GM19324 (cell line): ENCODE measurements at regions not wholly inside any gene's neighbourhood (a gene's known extent, or its start where the extent isn't known, plus 50 kb on each side); places are given as distances from the start of the nearest gene placed in this dataset.
"Not testable (repeated sequence)": the region's sequence is repeated elsewhere in the genome, so short reads cannot be mapped to it uniquely, and the experiment has no call there.

ENCODE experiments used
- ATAC-seq: cut with Tn5 transposase; IDR thresholded peaks from one replicate; pipeline ENCODE4 v1.9.1; 2021; ENCODE audit warnings: mild to moderate bottlenecking, moderate library complexity; ENCODE audit not compliant: unreplicated experiment, low FRiP score

DNA sequence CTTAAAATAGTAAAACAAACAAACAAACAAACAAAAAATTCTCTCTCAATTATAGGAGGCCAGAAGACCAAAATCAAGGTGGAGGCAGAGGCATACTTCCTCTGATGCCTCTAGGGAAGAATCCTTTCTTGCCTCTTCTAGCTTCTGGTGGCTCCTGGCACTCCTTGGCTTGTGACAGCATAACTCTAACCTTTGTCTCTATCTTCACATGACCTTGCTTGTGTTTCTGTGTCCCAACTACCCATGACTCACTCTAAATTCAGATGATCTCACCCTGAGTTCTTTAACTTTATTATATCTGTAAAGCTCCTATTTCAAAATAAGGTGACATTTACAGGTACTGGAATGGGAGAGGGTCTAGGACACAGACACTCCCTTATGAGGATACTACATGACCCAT lies 88.3 kb upstream of the ANTXRL start:
- ATAC-seq: no peak

DNA sequence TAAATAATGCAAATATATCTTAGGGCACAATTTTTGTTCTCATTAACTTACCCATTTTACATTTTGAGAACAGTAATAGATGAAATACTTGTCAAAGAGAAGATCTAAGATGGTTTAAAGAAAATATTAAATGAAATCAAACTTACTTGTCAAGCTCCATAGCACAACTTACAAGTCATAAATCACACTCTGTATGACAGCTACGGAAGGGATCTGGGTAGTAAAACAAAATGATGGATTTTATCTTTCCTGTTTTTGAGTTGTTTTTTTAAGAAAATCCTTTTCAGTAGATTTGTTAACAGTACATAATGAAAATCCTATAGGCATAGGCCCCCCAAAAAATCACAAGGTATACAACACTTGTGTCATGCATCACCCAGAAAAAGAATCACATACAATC lies 84.4 kb upstream of the ANTXRL start:
- not testable (repeated sequence) for ATAC-seq

DNA sequence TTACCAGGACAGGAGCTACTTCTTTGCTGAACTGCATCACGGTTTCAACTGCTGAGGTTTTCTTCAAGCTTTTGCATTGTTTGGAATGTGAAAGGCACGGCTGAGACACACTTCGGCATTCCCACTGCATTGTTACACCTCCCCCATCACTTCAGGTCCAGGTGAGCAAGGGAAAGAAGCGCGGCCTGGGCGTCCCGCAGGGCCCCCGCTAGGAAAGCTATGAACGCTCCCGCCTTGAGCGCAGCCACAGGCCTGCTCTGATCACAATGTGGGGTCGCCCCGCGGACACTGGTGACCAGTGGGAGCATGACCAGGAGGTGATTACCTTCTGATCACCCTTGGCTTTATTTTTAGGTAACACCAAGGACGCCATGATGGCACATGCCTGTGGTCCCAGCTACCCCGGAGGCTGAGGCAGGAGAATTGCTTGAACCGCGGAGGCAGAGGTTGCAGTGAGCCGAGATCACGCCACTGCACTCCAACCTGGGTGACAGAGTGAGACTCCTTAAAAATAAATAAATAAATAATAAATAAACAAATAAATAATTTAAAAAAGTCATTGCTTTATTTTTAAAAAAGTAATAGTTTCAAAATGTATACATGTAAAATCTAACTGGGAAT lies 82.2 kb upstream of the ANTXRL start:
- ATAC-seq: not testable (repeated sequence)

DNA sequence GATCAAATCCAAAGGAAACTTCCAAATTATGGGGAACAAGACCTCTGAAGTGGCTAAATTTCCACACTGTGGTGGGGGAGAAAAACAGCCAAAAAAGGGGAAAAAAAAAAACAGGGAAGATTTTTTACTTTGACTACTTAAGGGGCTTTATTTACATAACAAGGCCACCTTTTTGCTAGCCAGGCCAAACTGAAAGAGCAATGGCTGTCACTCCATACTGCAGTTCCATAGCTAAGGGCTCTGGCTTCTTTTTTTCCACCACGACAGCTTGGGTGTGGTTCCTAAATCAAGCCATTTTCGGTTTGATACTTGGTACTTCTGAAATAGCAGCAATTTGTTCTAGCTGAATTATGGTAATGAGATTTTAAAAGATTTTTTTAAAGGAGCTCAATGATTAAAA lies 76.4 kb upstream of the ANTXRL start:
- not testable (repeated sequence) for ATAC-seq

DNA sequence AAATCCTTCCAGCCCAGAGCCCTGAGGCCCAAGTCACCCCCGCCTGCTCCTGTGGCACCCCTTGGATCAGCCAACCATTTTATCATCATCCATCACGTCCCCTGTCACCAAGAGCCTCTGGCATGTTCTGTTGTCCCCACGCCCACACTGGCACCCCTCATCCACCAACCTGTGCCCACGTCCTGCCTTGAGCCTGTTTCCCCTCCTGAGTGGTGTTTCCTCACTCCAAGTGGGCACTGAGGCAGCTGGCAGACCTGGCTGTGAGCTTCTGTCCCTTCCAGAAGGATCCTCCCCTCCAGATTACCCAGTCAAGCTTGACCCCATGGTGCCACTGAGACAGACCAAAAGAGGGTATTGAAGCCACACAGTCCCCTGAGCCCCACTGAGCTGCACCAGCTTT lies 71.4 kb upstream of the ANTXRL start:
- ATAC-seq: no peak

DNA sequence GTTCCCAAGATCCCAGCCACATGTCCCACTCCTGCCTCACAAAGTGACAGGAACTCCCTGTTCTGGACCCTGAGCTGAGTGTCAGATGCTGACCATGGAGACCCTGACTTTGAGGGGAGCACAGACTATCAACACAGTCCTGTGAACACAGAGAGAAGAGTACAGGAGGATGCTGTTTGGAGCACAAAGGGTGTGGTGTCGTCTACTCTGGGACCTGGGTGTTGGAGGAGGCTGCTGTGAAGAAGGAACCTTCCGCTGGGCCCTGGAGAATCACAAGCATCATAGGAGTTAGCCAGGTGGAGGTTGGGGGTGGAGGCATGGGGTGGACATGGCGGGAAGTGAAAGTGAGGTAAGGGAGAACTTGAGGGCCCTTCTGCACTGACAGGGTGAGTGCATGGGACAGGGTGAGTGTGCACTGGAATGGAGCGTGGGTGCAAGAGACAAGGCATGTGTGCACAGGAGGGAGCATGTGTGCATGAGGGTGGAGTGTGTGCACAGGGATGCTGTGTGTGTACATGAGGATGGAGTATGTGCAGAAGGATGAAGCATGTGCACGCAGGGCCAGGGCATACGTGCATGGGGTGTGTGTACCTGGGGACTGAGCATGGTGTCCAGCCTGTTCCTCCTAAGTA lies 70.7 kb upstream of the ANTXRL start:
- no peak for ATAC-seq

DNA sequence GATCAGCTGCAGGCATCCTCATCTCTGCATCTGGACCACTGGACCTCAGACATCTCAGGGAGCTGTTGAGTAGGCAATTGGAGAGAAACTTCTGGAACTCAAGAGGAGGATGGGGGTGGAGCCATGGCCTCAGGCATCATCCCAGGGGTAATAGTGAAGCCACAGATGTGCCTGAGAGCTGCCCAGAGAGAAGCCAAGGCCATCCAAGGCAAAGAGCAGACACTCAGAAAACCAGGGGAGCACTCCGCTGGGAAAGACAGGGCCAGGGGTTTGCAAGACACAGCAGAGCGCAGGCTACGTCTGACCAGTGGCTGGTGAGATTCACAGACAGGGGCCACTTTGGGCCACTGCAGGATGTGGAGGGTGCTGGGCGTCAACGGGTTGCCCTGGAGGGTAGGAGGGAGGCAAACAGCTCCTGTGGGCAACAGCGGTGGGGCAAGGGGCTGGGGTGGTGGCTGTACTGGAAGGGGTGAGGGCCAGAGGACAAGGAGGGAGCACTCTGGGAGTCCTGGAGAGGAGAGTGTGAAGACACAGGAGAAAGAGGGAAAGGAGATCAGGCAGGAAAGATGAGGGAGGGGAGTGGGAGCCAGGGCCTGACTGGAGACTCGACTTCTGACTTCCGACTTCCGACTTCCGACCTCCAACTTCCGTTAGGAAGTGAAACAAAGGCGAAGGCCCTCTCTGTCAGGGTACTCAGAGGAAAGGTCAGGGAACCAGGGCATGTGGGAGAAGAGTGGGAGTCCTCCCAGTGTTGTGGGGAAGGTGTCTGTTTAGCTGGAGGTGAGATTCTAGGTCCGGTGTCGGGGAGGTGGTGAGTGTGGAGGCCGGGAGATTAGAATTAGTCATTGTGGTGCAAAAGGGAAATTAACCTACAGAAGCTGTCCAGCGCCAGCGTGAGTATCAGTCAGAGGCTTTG lies 69.7 kb upstream of the ANTXRL start:
- ATAC-seq: no peak

DNA sequence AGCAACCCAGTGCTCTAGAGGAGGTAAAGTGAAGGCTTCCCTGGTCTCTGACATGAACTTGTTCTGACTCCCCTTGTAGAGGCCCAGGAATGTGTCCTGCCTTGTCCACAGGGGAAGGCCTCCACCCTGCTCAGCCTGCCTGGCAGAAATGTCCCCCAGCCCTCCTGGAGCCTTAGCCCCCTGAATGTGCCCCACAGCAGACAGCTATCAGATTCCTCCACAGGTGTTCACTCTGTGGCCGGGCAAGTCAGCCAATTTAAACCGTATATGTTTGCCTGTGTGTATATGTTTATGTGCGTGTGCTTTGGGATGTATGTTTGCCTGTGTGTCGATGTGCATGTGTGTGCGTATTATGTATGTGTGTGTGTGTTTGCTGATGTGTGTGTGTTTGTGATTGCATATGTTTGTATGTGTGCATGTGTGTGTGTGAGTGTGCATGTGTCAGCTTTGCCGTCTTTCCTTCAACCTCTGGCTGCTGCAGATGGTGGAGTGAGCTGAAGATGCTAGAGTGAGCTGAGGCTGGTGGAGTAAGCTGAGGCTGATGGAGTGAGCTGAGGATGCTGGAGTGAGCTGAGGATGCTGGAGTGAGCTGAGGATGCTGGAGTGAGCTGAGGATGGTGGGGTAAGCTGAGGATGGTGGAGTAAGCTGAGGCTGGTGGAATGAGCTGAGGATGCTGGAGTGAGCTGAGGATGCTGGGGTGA lies 68.9 kb upstream of the ANTXRL start:
- no peak for ATAC-seq

DNA sequence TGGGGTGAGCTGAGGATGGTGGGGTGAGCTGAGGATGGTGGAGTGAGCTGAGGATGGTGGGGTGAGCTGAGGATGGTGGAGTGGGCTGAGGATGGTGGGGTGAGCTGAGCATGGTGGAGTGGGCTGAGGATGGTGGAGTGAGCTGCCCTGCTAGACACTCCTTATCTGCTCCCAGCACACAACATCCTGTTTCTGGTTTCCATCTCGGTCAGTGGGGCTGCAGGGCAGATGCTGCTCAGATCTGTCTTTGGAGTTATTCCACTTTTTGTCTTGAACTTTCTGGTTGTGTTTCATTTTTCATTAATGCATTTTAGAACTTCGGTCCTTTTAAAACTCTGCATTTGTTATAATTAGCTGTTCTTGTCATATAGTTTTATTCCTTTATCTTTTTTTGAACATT lies 67.9 kb upstream of the ANTXRL start:
- ATAC-seq: no peak

DNA sequence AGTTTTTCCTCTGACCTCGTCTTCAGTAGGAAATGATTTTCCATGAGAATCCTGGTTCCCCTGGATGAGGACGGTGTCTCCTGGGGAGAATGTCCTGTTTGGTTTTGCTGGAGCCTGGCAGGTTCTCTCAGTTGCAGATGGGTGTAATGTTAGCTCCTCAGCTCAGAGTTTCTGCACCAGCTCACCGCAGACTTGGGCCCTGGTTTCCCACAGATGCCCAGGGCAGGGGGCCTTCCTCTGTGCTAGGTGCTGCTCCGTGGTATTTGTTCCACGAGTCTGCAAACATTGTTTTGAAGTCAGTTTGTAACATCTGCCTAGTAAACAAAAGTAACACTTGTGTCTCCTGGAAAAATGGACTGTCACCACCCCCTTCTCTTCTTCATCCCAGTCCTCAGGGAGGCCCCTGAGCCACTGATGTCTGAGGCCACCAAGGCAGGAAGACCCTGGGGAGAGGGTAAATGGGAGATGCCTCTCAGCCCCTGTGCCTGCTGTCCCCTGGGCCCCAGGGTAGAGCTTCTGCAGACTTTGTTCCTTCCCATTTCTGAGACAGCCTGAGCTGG lies 67.3 kb upstream of the ANTXRL start:
- ATAC-seq: not testable (repeated sequence)

DNA sequence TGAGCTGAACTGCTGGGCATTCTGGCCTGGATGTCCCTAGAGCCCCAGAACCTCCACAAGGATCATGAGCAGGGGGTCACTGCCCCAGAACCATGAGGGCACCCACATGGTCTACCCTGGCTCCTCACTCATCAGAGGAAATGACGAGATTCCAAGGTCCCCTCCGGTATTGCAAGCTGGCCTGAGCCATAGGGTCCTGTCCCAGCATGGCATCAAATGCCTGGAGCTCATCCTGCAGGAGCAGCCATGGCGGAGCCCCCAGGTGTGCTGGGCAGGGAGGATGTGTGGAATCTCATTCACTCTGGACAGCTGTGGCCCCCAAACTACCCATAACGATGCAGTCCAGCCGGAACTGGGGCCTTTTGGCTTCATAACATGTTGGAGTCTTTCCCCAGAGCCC lies 66.6 kb upstream of the ANTXRL start:
- ATAC-seq: no peak

DNA sequence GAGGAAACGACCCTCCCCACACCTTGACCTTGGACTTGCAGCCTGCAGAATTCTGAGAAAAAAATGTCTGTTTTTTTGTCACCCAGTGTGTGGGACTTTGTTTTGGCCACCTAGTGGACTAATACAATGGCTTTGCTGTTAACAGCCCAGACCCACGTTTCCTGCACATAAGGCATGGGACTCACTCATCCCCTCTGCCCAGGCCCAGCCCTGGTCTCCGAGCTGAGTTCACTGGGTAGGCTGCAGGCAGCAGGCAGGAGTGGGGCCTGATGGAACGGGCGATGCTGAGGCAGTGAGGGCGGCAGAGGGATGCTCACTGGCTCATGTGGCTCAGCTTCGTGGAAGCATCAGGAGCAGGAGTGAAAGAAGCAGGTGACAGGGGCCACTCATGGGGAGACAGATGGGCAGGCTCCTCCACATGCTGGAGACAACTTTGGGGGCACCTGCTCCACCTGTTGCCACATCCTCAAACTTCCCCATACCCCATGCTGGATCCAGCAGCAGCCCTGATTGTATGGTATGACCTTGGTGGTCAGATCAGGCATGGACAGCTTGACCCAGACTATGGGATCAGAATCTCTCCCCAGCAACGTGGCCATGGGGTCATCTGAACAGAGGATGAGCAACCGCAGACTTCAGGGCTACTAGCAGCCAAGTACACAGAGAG lies 65.8 kb upstream of the ANTXRL start:
- no peak for ATAC-seq

DNA sequence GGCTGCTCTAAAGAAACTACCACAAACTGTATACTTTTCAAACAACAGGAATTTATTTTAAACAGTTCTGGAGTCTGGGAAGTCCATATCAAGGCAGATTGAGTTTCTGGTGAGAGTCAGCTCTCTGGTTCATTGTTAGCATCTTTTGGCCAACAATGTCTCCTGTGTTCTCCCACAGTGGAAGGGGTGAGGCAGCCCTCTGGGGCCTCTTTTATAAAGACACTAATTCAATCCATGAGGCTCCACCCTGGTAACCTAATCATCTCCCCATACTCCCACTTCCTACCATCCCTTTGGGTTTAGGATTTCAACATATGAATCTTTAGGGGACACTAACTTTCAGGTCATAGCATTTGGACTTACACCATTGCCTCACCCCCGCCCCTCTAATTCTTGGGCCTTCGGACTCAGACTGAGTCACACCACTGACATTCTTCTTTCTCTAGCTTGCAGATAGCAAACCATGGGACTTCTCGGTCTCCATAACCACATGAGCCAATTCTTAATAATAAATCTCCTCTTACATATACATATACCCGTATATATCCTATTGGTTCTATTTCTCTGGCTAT lies 64.3 kb upstream of the ANTXRL start:
- no peak for ATAC-seq

DNA sequence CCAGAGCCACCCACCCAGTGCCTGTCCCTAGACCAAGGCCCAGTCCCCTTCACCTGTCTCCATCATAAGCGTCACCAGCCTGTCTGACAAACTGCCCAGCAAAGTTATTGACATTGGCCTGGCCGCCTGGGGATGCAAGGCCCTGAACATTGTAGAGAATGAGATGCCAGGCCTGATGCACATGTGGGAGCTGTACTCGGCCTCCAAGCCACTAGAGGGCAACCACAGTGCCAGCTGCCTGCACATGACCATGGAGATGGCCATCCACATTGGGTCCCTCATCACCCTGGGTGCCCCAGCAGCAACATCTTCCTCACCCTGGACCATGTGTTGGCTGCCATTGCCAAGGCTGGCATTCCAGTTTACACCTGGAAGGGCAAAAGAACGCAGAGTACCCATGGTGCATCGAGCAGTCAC lies 63.7 kb upstream of the ANTXRL start:
- no peak for ATAC-seq

DNA sequence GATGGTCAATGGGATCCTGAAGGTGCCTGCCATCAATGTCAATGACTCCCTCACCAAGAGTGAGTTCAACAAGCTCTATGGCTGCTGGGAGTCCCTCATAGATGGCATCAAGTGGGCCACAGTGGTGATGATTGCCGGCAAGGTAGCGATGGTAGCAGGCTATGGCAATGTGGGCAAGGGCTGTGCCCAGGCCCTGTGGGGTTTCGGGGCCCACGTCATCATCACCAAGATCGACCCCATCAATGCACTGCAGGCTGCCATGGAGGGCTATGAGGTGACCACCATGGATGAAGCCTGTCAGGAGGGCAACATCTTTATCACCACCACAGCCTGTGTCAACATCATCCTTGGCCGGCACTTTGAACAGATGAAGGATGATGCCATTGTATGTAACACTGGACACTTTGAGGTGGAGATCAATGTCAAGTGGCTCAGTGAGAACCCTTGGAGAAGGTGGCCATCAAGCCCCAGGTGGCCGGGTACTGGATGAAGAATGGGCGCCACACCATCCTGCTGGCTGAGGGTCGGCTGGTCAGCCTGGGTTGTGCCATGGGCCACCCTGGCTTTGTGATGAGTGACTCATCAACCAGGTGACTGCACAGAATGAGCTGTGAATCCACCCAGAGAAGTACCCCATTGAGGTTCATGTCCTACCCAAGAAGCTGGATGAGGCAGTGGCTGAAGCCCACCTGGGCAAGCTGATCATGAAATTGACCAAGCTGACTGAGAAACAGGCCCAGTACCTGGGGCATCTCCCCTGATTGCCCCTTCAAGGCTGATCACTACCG lies 63.0 kb upstream of the ANTXRL start:
- no peak for ATAC-seq

DNA sequence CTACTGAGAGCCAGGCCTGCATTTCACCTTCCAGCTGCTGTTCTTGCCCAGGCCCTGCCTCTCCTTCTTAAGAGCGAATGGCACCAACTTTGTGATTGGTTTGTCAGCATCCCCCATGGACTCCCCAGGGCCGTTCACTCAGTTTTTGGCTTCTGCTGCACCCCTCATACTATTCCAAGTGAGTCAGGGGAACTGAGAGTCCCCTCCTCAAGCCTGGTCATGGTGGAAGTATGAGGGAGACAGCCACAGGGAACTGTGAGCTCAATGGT lies 62.4 kb upstream of the ANTXRL start:
- no peak for ATAC-seq

DNA sequence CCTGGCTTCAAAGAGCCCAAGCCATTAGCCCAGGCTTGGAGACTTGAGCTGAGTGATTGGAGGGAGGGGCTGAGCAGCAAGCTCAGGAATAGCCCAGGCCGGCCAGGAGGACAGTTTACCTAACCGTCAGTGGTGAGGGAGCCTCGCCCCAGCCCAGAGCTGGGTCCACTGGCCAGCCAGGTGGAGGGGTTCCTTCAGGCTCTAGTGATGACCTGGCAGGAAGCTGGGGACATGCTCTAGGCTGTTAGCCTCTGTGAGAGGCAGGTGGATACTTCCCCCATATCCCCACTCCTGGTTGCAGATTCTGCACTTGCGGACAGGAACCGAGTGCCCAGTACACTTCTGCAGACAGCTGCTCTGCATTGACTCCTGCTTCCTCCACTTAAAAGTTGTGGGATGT lies 61.2 kb upstream of the ANTXRL start:
- ATAC-seq: no peak

DNA sequence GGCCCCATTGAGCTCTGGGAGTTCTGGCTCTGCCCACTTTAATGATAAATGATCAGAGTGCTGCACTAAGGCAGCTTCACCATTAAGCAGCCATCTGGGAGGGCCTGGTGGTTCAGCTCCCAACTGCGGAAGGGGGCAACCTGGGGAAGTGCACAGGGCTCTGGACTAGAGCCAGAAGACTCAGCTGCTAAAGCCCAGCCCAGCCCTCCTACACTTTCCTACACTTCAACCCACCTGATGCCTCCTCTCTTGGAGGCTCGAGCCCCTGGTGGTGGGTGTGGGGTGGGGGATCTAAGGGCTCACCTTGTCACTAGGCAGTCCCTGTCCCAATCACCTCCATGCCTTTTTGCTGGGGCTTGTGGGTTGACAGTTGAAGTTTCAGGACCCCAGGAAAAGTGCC lies 60.6 kb upstream of the ANTXRL start:
- no peak for ATAC-seq

DNA sequence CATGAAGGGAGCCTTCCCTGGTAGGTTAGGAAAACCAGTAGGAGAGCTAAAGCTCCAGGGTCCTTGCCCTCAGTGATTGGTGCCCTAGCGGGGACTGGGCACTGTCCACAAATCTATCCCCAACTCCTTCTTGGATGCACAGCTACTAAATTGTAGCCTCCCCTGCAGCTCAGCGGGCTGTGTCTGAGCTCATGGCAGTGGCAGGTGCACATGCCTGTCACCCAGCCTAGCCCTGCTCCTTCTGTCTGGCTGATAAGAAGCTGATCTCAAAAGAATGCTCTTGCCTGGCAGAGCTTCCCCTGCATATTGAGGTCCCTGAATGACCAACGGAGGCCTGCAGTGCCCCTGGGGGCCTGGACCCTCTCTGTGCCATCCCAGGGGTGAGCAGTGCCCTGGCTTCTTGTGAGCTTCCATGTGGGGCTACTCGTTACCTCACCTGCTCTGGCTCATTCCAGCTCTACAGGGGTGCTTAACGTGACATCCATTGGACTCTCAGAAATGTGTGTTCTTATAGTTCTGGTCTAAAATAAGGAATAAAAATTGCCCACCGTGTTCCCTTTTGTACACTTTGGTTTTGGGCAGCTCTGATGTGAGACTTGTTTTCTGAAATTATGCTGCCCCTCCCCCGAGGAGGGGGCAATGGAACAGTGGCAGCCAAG lies 59.8 kb upstream of the ANTXRL start:
- ATAC-seq: no peak
